ENCODE measurements at regions not wholly inside any gene's neighbourhood (a gene's known extent, or its start where the extent isn't known, plus 50 kb on each side); places are given as distances from the start of the nearest gene placed in this dataset.

GRCh38 chr5:3729631-3730030, 134.0 kb downstream of the IRX1 start:
- H3K27me3 ChIP-seq (ENCODE audit: control insufficient read depth, insufficient read depth, low read length): no peaks in the 10 kb centered on the region
- no peak overlapping the region for H3K27ac ChIP-seq (ENCODE audit: low read length)
- WGBS (ENCODE audit: insufficient coverage, insufficient read length): no CpG with 5 or more reads among the region's 8 CpGs
- H3K36me3 ChIP-seq (ENCODE audit: control insufficient read depth, insufficient read depth, low read length): no peaks in the 10 kb centered on the region
- no peaks in the 10 kb centered on the region for H3K4me1 ChIP-seq (ENCODE audit: control insufficient read depth, insufficient read depth, low read length)
- H3K4me3 ChIP-seq (ENCODE audit: low read length): no peak overlapping the region
- DNase-seq (ENCODE audit: low read depth, low spot score): no peak
- H3K9me3 ChIP-seq (ENCODE audit: control insufficient read depth, insufficient read depth, low read length): no peaks in the 10 kb centered on the region

- Histone ChIP-seq H3K27me3 (ENCODE audit: control insufficient read depth, insufficient read depth, low read length) (no peaks in the 10 kb centered on the region), H3K27ac (ENCODE audit: low read length) (no peak overlapping the region), H3K36me3 (ENCODE audit: control insufficient read depth, insufficient read depth, low read length) (no peaks in the 10 kb centered on the region), H3K4me1 (ENCODE audit: control insufficient read depth, insufficient read depth, low read length) (no peaks in the 10 kb centered on the region), H3K4me3 (ENCODE audit: low read length) (no peak overlapping the region), H3K9me3 (ENCODE audit: control insufficient read depth, insufficient read depth, low read length) (no peaks in the 10 kb centered on the region)
- DNase-seq (ENCODE audit: low read depth, low spot score): no peak
- no CpG with 5 or more reads among the region's 6 CpGs for WGBS (ENCODE audit: insufficient coverage, insufficient read length)
These were observed 139.0 kb downstream of the IRX1 start for GRCh38 chr5:3734632-3735031.

GRCh38 chr5:3736466-3736865, 140.8 kb downstream of the IRX1 start:
- DNase-seq (ENCODE audit: low read depth, low spot score): no peak
- Histone ChIP-seq H3K27me3 (ENCODE audit: control insufficient read depth, insufficient read depth, low read length) (no peaks in the 10 kb centered on the region), H3K4me3 (ENCODE audit: low read length) (no peak overlapping the region), H3K4me1 (ENCODE audit: control insufficient read depth, insufficient read depth, low read length) (no peaks in the 10 kb centered on the region), H3K27ac (ENCODE audit: low read length) (no peak overlapping the region), H3K9me3 (ENCODE audit: control insufficient read depth, insufficient read depth, low read length) (no peaks in the 10 kb centered on the region), H3K36me3 (ENCODE audit: control insufficient read depth, insufficient read depth, low read length) (no peaks in the 10 kb centered on the region)
- no CpG with 5 or more reads among the region's 16 CpGs for WGBS (ENCODE audit: insufficient coverage, insufficient read length)

- Histone ChIP-seq H3K4me3 (ENCODE audit: low read length) (no peak overlapping the region), H3K9me3 (ENCODE audit: control insufficient read depth, insufficient read depth, low read length) (no peaks in the 10 kb centered on the region), H3K36me3 (ENCODE audit: control insufficient read depth, insufficient read depth, low read length) (no peaks in the 10 kb centered on the region), H3K27ac (ENCODE audit: low read length) (no peak overlapping the region), H3K27me3 (ENCODE audit: control insufficient read depth, insufficient read depth, low read length) (no peaks in the 10 kb centered on the region), H3K4me1 (ENCODE audit: control insufficient read depth, insufficient read depth, low read length) (no peaks in the 10 kb centered on the region)
- DNase-seq (ENCODE audit: low read depth, low spot score): no peak
- WGBS (ENCODE audit: insufficient coverage, insufficient read length): no CpG with 5 or more reads among the region's 9 CpGs
These were observed 141.3 kb downstream of the IRX1 start for GRCh38 chr5:3736926-3737325.

- no peaks in the 10 kb centered on the region for H3K36me3 ChIP-seq (ENCODE audit: control insufficient read depth, insufficient read depth, low read length)
- H3K27ac ChIP-seq (ENCODE audit: low read length): no peak overlapping the region
- no CpG with 5 or more reads among the region's 3 CpGs for WGBS (ENCODE audit: insufficient coverage, insufficient read length)
- no peak for DNase-seq (ENCODE audit: low read depth, low spot score)
- no peaks in the 10 kb centered on the region for H3K4me1 ChIP-seq (ENCODE audit: control insufficient read depth, insufficient read depth, low read length)
- H3K9me3 ChIP-seq (ENCODE audit: control insufficient read depth, insufficient read depth, low read length): no peaks in the 10 kb centered on the region
- no peaks in the 10 kb centered on the region for H3K27me3 ChIP-seq (ENCODE audit: control insufficient read depth, insufficient read depth, low read length)
- no peak overlapping the region for H3K4me3 ChIP-seq (ENCODE audit: low read length)
These were observed 143.3 kb downstream of the IRX1 start for GRCh38 chr5:3738919-3739318.

GRCh38 chr5:3740546-3741373, 145.1 kb downstream of the IRX1 start:
- H3K4me1 ChIP-seq (ENCODE audit: control insufficient read depth, insufficient read depth, low read length): no peaks in the 10 kb centered on the region
- H3K27ac ChIP-seq (ENCODE audit: low read length): no peak overlapping the region
- no peaks in the 10 kb centered on the region for H3K9me3 ChIP-seq (ENCODE audit: control insufficient read depth, insufficient read depth, low read length)
- no peaks in the 10 kb centered on the region for H3K36me3 ChIP-seq (ENCODE audit: control insufficient read depth, insufficient read depth, low read length)
- no peaks in the 10 kb centered on the region for H3K27me3 ChIP-seq (ENCODE audit: control insufficient read depth, insufficient read depth, low read length)
- no peak overlapping the region for H3K4me3 ChIP-seq (ENCODE audit: low read length)
- WGBS (ENCODE audit: insufficient coverage, insufficient read length): no CpG with 5 or more reads among the region's 27 CpGs
- no peak for DNase-seq (ENCODE audit: low read depth, low spot score)

- Histone ChIP-seq H3K9me3 (ENCODE audit: control insufficient read depth, insufficient read depth, low read length) (no peaks in the 10 kb centered on the region), H3K36me3 (ENCODE audit: control insufficient read depth, insufficient read depth, low read length) (no peaks in the 10 kb centered on the region), H3K4me1 (ENCODE audit: control insufficient read depth, insufficient read depth, low read length) (no peaks in the 10 kb centered on the region), H3K4me3 (ENCODE audit: low read length) (no peak overlapping the region), H3K27me3 (ENCODE audit: control insufficient read depth, insufficient read depth, low read length) (no peaks in the 10 kb centered on the region), H3K27ac (ENCODE audit: low read length) (no peak overlapping the region)
- no peak for DNase-seq (ENCODE audit: low read depth, low spot score)
- no CpG with 5 or more reads among the region's 8 CpGs for WGBS (ENCODE audit: insufficient coverage, insufficient read length)
These were observed 145.7 kb downstream of the IRX1 start for GRCh38 chr5:3741374-3741770.

GRCh38 chr5:3742750-3743149, 147.1 kb downstream of the IRX1 start:
- H3K27ac ChIP-seq (ENCODE audit: low read length): no peak overlapping the region
- no CpG with 5 or more reads among the region's 3 CpGs for WGBS (ENCODE audit: insufficient coverage, insufficient read length)

GRCh38 chr5:3751846-3752245, 156.2 kb downstream of the IRX1 start:
- Histone ChIP-seq H3K36me3 (ENCODE audit: control insufficient read depth, insufficient read depth, low read length) (no peaks in the 10 kb centered on the region), H3K4me1 (ENCODE audit: control insufficient read depth, insufficient read depth, low read length) (no peaks in the 10 kb centered on the region), H3K9me3 (ENCODE audit: control insufficient read depth, insufficient read depth, low read length) (no peaks in the 10 kb centered on the region), H3K27me3 (ENCODE audit: control insufficient read depth, insufficient read depth, low read length) (no peaks in the 10 kb centered on the region), H3K4me3 (ENCODE audit: low read length) (no peak overlapping the region), H3K27ac (ENCODE audit: low read length) (no peak overlapping the region)
- WGBS (ENCODE audit: insufficient coverage, insufficient read length): no CpG with 5 or more reads among the region's 2 CpGs
- DNase-seq (ENCODE audit: low read depth, low spot score): no peak

More at GRCh38 chr5:3742750-3743149, 147.1 kb downstream of the IRX1 start:
- Histone ChIP-seq H3K4me1 (ENCODE audit: control insufficient read depth, insufficient read depth, low read length) (no peaks in the 10 kb centered on the region), H3K27me3 (ENCODE audit: control insufficient read depth, insufficient read depth, low read length) (no peaks in the 10 kb centered on the region), H3K9me3 (ENCODE audit: control insufficient read depth, insufficient read depth, low read length) (no peaks in the 10 kb centered on the region), H3K4me3 (ENCODE audit: low read length) (no peak overlapping the region), H3K36me3 (ENCODE audit: control insufficient read depth, insufficient read depth, low read length) (no peaks in the 10 kb centered on the region)
- no peak for DNase-seq (ENCODE audit: low read depth, low spot score)

GRCh38 chr5:3778000-3778550, 182.4 kb downstream of the IRX1 start:
- WGBS (ENCODE audit: insufficient coverage, insufficient read length): no CpG with 5 or more reads among the region's 6 CpGs
- H3K4me1 ChIP-seq (ENCODE audit: control insufficient read depth, insufficient read depth, low read length): no peaks in the 10 kb centered on the region
- no peaks in the 10 kb centered on the region for H3K36me3 ChIP-seq (ENCODE audit: control insufficient read depth, insufficient read depth, low read length)
- H3K27ac ChIP-seq (ENCODE audit: low read length): no peak overlapping the region
- no peak for DNase-seq (ENCODE audit: low read depth, low spot score)
- no peaks in the 10 kb centered on the region for H3K9me3 ChIP-seq (ENCODE audit: control insufficient read depth, insufficient read depth, low read length)
- H3K27me3 ChIP-seq (ENCODE audit: control insufficient read depth, insufficient read depth, low read length): no peaks in the 10 kb centered on the region
- no peak overlapping the region for H3K4me3 ChIP-seq (ENCODE audit: low read length)

- no peak for DNase-seq (ENCODE audit: low read depth, low spot score)
- H3K4me3 ChIP-seq (ENCODE audit: low read length): no peak overlapping the region
- no peaks in the 10 kb centered on the region for H3K9me3 ChIP-seq (ENCODE audit: control insufficient read depth, insufficient read depth, low read length)
- H3K4me1 ChIP-seq (ENCODE audit: control insufficient read depth, insufficient read depth, low read length): no peaks in the 10 kb centered on the region
- no peaks in the 10 kb centered on the region for H3K36me3 ChIP-seq (ENCODE audit: control insufficient read depth, insufficient read depth, low read length)
- H3K27me3 ChIP-seq (ENCODE audit: control insufficient read depth, insufficient read depth, low read length): no peaks in the 10 kb centered on the region
- WGBS (ENCODE audit: insufficient coverage, insufficient read length): no CpG with 5 or more reads among the region's 2 CpGs
- no peak overlapping the region for H3K27ac ChIP-seq (ENCODE audit: low read length)
These were observed 183.3 kb downstream of the IRX1 start for GRCh38 chr5:3778945-3779344.

Measured in iPS DF 6.9 (cell line).